ENCODE measurements at regions not wholly inside any gene's neighbourhood (a gene's known extent, or its start where the extent isn't known, plus 50 kb on each side); places are given as distances from the start of the nearest gene placed in this dataset.
"Not testable (repeated sequence)": the region's sequence is repeated elsewhere in the genome, so short reads cannot be mapped to it uniquely, and the experiment has no call there.

GRCh38 chr6:68506911-68507310 lies 128.2 kb upstream of the ADGRB3 start:
- no peaks in the 10 kb centered on the region for H3K36me3 ChIP-seq
- H3K9me3 ChIP-seq (replicated peaks in 1 of 11): no peaks in the 10 kb centered on the region
- no peak overlapping the region for H3K27ac ChIP-seq
- H4K20me1 ChIP-seq: no peaks in the 10 kb centered on the region
- H3K9ac ChIP-seq: no peak overlapping the region
- no peaks in the 10 kb centered on the region for H3K4me1 ChIP-seq
- H3K27me3 ChIP-seq: no peaks in the 10 kb centered on the region
- no peak overlapping the region for H3K4me2 ChIP-seq
- H3K4me3 ChIP-seq: no peak overlapping the region
- no peak for TF ChIP-seq Cebpa-rat (IDR thresholded peaks at IDR 0.05)

- no peaks in the 10 kb centered on the region for H3K27me3 ChIP-seq
- H3K27ac ChIP-seq: no peak overlapping the region
- no peaks in the 10 kb centered on the region for H3K9me3 ChIP-seq (replicated peaks in 1 of 11)
- H4K20me1 ChIP-seq: no peaks in the 10 kb centered on the region
- TF ChIP-seq Cebpa-rat (IDR thresholded peaks at IDR 0.05): no peak
- H3K4me3 ChIP-seq: no peak overlapping the region
- H3K4me1 ChIP-seq: no peaks in the 10 kb centered on the region
- no peak overlapping the region for H3K9ac ChIP-seq
- no peak overlapping the region for H3K4me2 ChIP-seq
- H3K36me3 ChIP-seq: no peaks in the 10 kb centered on the region
Measured at GRCh38 chr6:68502946-68503345, 132.1 kb upstream of the ADGRB3 start.

DNA sequence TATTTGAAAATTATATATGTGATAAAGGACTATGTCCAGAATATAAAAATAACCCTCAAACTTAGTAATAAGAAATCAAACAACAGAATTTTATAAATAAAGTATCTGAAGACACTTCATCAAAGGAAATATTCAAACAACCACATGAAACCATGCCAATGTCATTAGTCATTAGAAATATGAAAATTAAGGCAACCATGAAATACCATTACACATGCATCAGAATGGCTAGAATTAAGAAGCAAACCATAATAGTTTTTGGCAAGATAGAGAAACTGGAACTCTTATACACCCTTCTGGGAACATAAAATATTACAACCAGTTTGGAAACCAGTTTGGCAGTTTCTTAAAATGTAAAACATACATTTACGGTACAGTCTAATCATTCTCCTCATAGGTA lies 137.2 kb upstream of the ADGRB3 start:
- H3K9ac ChIP-seq: no peak overlapping the region
- 0 out of 20 replicates have a peak, but pooled peaks cover 0 to under 1% (median 0%) of the 10 kb centered on the region in 10 experiments for H3K4me1 ChIP-seq
- no peak overlapping the region for H3K4me2 ChIP-seq
- no peak overlapping the region for H3K4me3 ChIP-seq
- TF ChIP-seq Cebpa-rat (IDR thresholded peaks at IDR 0.05): no peak
- H3K9me3 ChIP-seq (replicated peaks in 1 of 11): peaks cover 0 to 9% (median 5%) of the 10 kb centered on the region in 11 experiments; a peak in 7 of 22 replicates
- H3K27me3 ChIP-seq: no peaks in the 10 kb centered on the region
- H3K36me3 ChIP-seq: no peaks in the 10 kb centered on the region
- no peak overlapping the region for H3K27ac ChIP-seq
- H4K20me1 ChIP-seq: no peaks in the 10 kb centered on the region

- H3K27ac ChIP-seq; H3K36me3 ChIP-seq; H3K27me3 ChIP-seq; H3K4me2 ChIP-seq; H4K20me1 ChIP-seq; H3K9me3 ChIP-seq (replicated peaks in 1 of 11); H3K9ac ChIP-seq; H3K4me3 ChIP-seq: not testable (repeated sequence)
- H3K4me1 ChIP-seq: peaks cover 0 to 15% (median 0%) of the 10 kb centered on the region in 10 experiments; a peak in 3 of 20 replicates
Measured at GRCh38 chr6:68494880-68495279, 140.2 kb upstream of the ADGRB3 start.

DNA sequence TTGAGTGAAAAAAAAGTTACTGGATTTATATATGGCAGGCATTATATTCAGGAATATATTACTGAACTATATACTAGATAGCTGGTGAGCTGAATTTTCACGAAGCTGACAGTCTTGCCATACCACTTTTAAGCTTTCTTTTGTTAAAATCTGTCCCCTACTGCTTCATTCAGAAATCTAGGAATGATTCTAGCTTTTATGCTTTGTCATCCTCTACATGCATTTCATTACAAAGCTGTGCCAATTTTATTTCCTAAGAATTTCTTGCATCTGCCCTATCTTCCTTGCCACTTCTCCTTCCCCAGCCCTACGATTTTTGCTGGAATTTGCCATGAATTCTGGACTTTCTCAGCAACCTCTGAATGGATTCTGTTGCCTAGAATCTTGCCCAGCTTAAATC lies 158.5 kb upstream of the ADGRB3 start:
- Histone ChIP-seq H3K9me3 (replicated peaks in 1 of 11) (no peaks in the 10 kb centered on the region), H4K20me1 (no peaks in the 10 kb centered on the region), H3K36me3 (no peaks in the 10 kb centered on the region), H3K27ac (no peak overlapping the region), H3K4me2 (no peak overlapping the region), H3K4me3 (no peak overlapping the region), H3K27me3 (no peaks in the 10 kb centered on the region), H3K9ac (no peak overlapping the region), H3K4me1 (no peaks in the 10 kb centered on the region)
- no peak for TF ChIP-seq Cebpa-rat (IDR thresholded peaks at IDR 0.05)

GRCh38 chr6:68473433-68474210 lies 161.5 kb upstream of the ADGRB3 start:
- Histone ChIP-seq H3K27me3 (no peaks in the 10 kb centered on the region), H3K4me1 (no peaks in the 10 kb centered on the region), H3K9ac (no peak overlapping the region), H3K27ac (no peak overlapping the region), H3K9me3 (replicated peaks in 1 of 11) (no peaks in the 10 kb centered on the region), H4K20me1 (no peaks in the 10 kb centered on the region), H3K36me3 (no peaks in the 10 kb centered on the region), H3K4me2 (no peak overlapping the region), H3K4me3 (no peak overlapping the region)
- no peak for TF ChIP-seq Cebpa-rat (IDR thresholded peaks at IDR 0.05)

DNA sequence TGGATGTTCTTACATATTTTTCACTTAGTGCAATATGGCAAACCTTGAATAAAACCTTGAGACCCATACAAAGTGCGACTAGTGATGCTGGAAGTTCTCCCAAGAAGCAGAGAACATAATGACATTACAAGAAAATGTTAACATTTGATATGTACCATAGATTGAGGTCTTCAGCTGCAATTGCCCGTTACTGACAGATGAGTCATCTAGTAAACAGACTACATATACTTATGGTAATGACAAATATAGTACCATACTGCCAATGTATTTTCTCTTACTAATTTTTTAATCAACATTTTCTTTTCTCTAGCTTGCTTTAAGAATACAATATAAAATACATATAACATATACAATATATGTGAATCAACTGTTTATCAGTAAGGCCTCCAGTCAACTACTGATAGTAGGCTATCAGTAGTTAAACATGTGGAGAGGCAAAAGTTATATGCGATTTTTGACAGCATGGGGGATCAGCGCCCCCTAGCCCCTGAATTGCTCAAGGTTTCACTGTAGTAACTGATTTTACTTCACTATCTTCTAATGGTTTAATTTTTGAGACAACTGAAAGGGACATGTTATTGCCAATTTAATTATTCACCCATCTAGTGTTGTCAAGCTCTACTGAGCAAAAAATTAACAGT lies 166.7 kb upstream of the ADGRB3 start:
- H3K4me3 ChIP-seq: no peak overlapping the region
- no peaks in the 10 kb centered on the region for H4K20me1 ChIP-seq
- no peaks in the 10 kb centered on the region for H3K27me3 ChIP-seq
- no peak overlapping the region for H3K27ac ChIP-seq
- H3K9ac ChIP-seq: no peak overlapping the region
- H3K36me3 ChIP-seq: no peaks in the 10 kb centered on the region
- no peaks in the 10 kb centered on the region for H3K9me3 ChIP-seq (replicated peaks in 1 of 11)
- H3K4me2 ChIP-seq: no peak overlapping the region
- TF ChIP-seq Cebpa-rat (IDR thresholded peaks at IDR 0.05): no peak
- no peaks in the 10 kb centered on the region for H3K4me1 ChIP-seq

DNA sequence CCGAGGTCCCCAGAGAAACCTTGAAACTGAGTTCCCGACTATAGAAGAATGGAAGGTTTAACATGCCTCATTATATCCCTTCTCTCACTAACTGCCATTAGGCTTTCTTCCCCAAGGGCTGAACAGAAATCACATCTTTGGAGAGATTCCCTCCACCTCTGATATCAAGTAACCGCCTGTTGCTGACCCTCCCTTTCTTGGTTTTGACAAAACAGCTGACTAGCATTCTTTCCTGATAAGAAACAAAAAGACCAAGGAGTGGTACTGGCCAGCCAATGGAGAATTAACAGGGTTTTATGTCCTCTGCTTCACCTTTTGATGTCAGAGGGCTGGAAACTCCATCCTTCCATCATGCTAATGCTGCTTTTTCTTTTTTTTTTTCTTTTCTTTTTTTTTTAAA lies 176.6 kb upstream of the ADGRB3 start:
- Histone ChIP-seq H4K20me1 (no peaks in the 10 kb centered on the region; a peak in 1 of 22 replicates), H3K4me2 (no peak overlapping the region)

DNA sequence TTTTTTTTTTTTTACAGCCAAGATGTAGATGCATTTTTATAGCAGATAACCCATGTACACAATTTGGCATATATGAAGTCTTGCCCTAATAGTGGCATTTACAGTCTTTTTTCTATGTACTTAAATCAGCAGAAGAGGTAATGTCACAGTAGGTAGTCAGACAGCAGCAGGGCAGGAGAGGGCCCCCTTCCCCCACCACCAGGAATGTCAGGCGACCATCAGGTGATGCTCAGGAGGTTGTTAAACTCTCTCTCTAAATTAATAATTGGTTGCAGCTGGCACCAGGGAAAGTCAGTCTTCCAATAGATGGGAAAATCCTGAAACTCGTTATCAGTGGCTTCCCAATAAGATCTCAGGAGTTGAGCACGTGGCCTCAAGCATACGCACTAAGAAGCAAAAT lies 188.0 kb upstream of the ADGRB3 start:
- no peak for TF ChIP-seq Cebpa-rat (IDR thresholded peaks at IDR 0.05)

More for the DNA sequence above, 176.6 kb upstream of the ADGRB3 start:
- Histone ChIP-seq H3K4me3 (no peak overlapping the region), H3K27me3 (no peaks in the 10 kb centered on the region), H3K9ac (no peak overlapping the region), H3K27ac (no peak overlapping the region), H3K4me1 (no peaks in the 10 kb centered on the region), H3K36me3 (no peaks in the 10 kb centered on the region), H3K9me3 (replicated peaks in 1 of 11) (peaks cover 0 to 10% (median 0%) of the 10 kb centered on the region in 11 experiments; a peak in 2 of 22 replicates)
- no peak for TF ChIP-seq Cebpa-rat (IDR thresholded peaks at IDR 0.05)

GRCh38 chr6:68445926-68446325 lies 189.2 kb upstream of the ADGRB3 start:
- Histone ChIP-seq H3K27ac (no peak overlapping the region), H3K9ac (no peak overlapping the region)
- TF ChIP-seq Cebpa-rat (IDR thresholded peaks at IDR 0.05): no peak

More for the DNA sequence above, 188.0 kb upstream of the ADGRB3 start:
- H3K4me1 ChIP-seq: no peaks in the 10 kb centered on the region
- H4K20me1 ChIP-seq: no peaks in the 10 kb centered on the region
- H3K27ac ChIP-seq: no peak overlapping the region
- no peaks in the 10 kb centered on the region for H3K27me3 ChIP-seq
- no peak overlapping the region for H3K4me3 ChIP-seq
- no peaks in the 10 kb centered on the region for H3K9me3 ChIP-seq (replicated peaks in 1 of 11)
- no peak overlapping the region for H3K9ac ChIP-seq
- H3K36me3 ChIP-seq: no peaks in the 10 kb centered on the region
- H3K4me2 ChIP-seq: no peak overlapping the region

More at GRCh38 chr6:68445926-68446325, 189.2 kb upstream of the ADGRB3 start:
- H3K36me3 ChIP-seq: no peaks in the 10 kb centered on the region
- H3K27me3 ChIP-seq: no peaks in the 10 kb centered on the region
- no peaks in the 10 kb centered on the region for H3K9me3 ChIP-seq (replicated peaks in 1 of 11)
- no peaks in the 10 kb centered on the region for H4K20me1 ChIP-seq
- H3K4me1 ChIP-seq: no peaks in the 10 kb centered on the region
- H3K4me2 ChIP-seq: no peak overlapping the region
- H3K4me3 ChIP-seq: no peak overlapping the region
